ENCODE measurements at regions not wholly inside any gene's neighbourhood (a gene's known extent, or its start where the extent isn't known, plus 50 kb on each side); places are given as distances from the start of the nearest gene placed in this dataset.

DNA sequence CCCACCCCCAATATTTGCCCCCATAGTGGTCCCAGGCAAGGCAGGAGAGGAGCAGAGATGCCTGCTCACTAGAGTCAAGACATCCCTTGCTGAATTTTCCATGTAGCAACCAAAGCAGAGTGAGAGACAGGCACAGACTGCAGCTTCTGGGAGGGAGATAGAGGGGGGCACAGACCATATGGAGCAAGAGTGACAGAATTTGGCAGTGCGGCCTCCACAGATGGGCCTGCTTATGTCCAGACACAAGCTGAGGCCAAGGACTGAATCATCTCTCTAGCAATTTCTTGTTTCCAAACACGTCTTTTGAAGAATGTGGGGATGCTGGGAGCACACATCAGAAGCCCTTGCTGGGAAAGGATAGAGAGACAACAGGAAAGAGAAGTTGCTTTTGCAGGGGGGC is 53.0 kb upstream of the ALDH1B1 start:
- Histone ChIP-seq H3T11ph (ENCODE audit: low read length) (no peak overlapping the region), H3K18ac (ENCODE audit: insufficient read length, low read depth, low read length) (no peak overlapping the region), H2AK5ac (ENCODE audit: insufficient read length, low read length) (no peak overlapping the region), H3K9ac (ENCODE audit: extremely low read depth, insufficient read length, low read length) (no peak overlapping the region), H2BK120ac (ENCODE audit: low read depth, low read length, poor library complexity, severe bottlenecking) (no peak overlapping the region), H2BK20ac (ENCODE audit: low read depth, low read length, poor library complexity, severe bottlenecking) (no peak overlapping the region), H4K8ac (replicated peaks; ENCODE audit: insufficient read length, low read depth, low read length) (no peak overlapping the region), H3K23ac (ENCODE audit: insufficient read length, low read depth, low read length) (no peak overlapping the region), H2AFZ (ENCODE audit: low read length) (no peak overlapping the region), H3K4me2 (ENCODE audit: insufficient read depth, insufficient read length, low read length) (no peak overlapping the region), H4K20me1 (ENCODE audit: control insufficient read depth, insufficient read depth, insufficient read length) (no peaks in the 10 kb centered on the region), H3K4ac (ENCODE audit: low read depth, low read length) (no peak overlapping the region), H2BK5ac (ENCODE audit: insufficient read length, low read length) (no peak overlapping the region), H3K79me2 (ENCODE audit: insufficient read depth, low read length) (no peaks in the 10 kb centered on the region), H4K5ac (ENCODE audit: insufficient read length, low read depth, low read length) (no peak overlapping the region), H3K14ac (ENCODE audit: insufficient read depth, low read length) (no peak overlapping the region), H3K27me3 (ENCODE audit: insufficient read depth, low read length) (no peaks in the 10 kb centered on the region), H3K23me2 (ENCODE audit: insufficient read length, low read depth, low read length, poor library complexity, severe bottlenecking) (no peaks in the 10 kb centered on the region), H2BK12ac (ENCODE audit: insufficient read length, low read depth, low read length) (no peak overlapping the region), H3K4me1 (ENCODE audit: insufficient read depth, low read length) (0 out of 2 replicates have a peak, but pooled peaks cover 5% of the 10 kb centered on the region), H3K27ac (ENCODE audit: insufficient read length, low read depth, low read length) (no peak overlapping the region), H2BK15ac (ENCODE audit: low read depth, low read length) (no peak overlapping the region), H3K56ac (ENCODE audit: insufficient read length, low read depth, low read length) (no peak overlapping the region), H4K91ac (ENCODE audit: insufficient read length, low read depth, low read length) (no peak overlapping the region), H3K9me3 (ENCODE audit: control insufficient read depth, low read depth, low read length) (no peaks in the 10 kb centered on the region), H3K79me1 (ENCODE audit: insufficient read depth, low read depth, low read length, poor library complexity, severe bottlenecking) (no peaks in the 10 kb centered on the region)
- Mint-ChIP-seq H3K27ac (no peak overlapping the region; a peak in 1 of 7 replicates), H3K4me1 (peaks cover 23 to 38% of the 10 kb centered on the region in 2 experiments), H3K9me3 (no peaks in the 10 kb centered on the region), H3K27me3 (ENCODE audit: low read depth) (peaks cover 61% of the 10 kb centered on the region), H3K36me3 (ENCODE audit: insufficient read depth in 1 of 3, low read depth in 3 of 3) (no peaks in the 10 kb centered on the region; a peak in 1 of 7 replicates), H3K4me3 (no peak overlapping the region)
- WGBS (ENCODE audit: extremely low coverage, insufficient read length, low lambda C conversion rate): no CpG with 5 or more reads among the region's 2 CpGs
- TF ChIP-seq, protein P1, sequence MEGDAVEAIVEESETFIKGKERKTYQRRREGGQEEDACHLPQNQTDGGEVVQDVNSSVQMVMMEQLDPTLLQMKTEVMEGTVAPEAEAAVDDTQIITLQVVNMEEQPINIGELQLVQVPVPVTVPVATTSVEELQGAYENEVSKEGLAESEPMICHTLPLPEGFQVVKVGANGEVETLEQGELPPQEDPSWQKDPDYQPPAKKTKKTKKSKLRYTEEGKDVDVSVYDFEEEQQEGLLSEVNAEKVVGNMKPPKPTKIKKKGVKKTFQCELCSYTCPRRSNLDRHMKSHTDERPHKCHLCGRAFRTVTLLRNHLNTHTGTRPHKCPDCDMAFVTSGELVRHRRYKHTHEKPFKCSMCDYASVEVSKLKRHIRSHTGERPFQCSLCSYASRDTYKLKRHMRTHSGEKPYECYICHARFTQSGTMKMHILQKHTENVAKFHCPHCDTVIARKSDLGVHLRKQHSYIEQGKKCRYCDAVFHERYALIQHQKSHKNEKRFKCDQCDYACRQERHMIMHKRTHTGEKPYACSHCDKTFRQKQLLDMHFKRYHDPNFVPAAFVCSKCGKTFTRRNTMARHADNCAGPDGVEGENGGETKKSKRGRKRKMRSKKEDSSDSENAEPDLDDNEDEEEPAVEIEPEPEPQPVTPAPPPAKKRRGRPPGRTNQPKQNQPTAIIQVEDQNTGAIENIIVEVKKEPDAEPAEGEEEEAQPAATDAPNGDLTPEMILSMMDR (conservative IDR thresholded peaks at IDR 0.05): no peak
- DNase-seq: no peak

Measured in H9 (cell line).